GM21786 (cell line): ENCODE measurements at regions not wholly inside any gene's neighbourhood (a gene's known extent, or its start where the extent isn't known, plus 50 kb on each side); places are given as distances from the start of the nearest gene placed in this dataset.

Experiments used
- ATAC-seq: cut with Tn5 transposase; IDR thresholded peaks from one replicate; pipeline ENCODE4 v1.9.1; 2021; ENCODE audit not compliant: unreplicated experiment

GRCh38 chr6:95352064-95352795 lies 225.1 kb upstream of the MANEA start:
- ATAC-seq = no peak

GRCh38 chr6:95354551-95354950 lies 222.8 kb upstream of the MANEA start:
- no peak for ATAC-seq

- no peak for ATAC-seq
These were observed 219.8 kb upstream of the MANEA start for GRCh38 chr6:95357380-95358020.

GRCh38 chr6:95364016-95364604 lies 213.2 kb upstream of the MANEA start:
- ATAC-seq = peak; percentile 89

GRCh38 chr6:95365454-95365853 lies 211.9 kb upstream of the MANEA start:
- no peak for ATAC-seq

GRCh38 chr6:95366414-95366813 lies 210.9 kb upstream of the MANEA start:
- no peak for ATAC-seq

GRCh38 chr6:95383878-95384277 lies 193.5 kb upstream of the MANEA start:
- no peak for ATAC-seq

GRCh38 chr6:95384988-95385387 lies 192.3 kb upstream of the MANEA start:
- no peak for ATAC-seq

- ATAC-seq = no peak
These were observed 189.5 kb upstream of the MANEA start for GRCh38 chr6:95387845-95388244.

- ATAC-seq = no peak
These were observed 172.6 kb upstream of the MANEA start for GRCh38 chr6:95404777-95405176.

GRCh38 chr6:95408111-95408510 lies 169.2 kb upstream of the MANEA start:
- ATAC-seq = no peak

GRCh38 chr6:95410168-95410567 lies 167.2 kb upstream of the MANEA start:
- no peak for ATAC-seq

- no peak for ATAC-seq
These were observed 163.5 kb upstream of the MANEA start for GRCh38 chr6:95413789-95414188.

- no peak for ATAC-seq
These were observed 159.5 kb upstream of the MANEA start for GRCh38 chr6:95417856-95418255.

GRCh38 chr6:95420792-95421191 lies 156.5 kb upstream of the MANEA start:
- no peak for ATAC-seq

- no peak for ATAC-seq
These were observed 154.0 kb upstream of the MANEA start for GRCh38 chr6:95423331-95423730.

- no peak for ATAC-seq
These were observed 145.6 kb upstream of the MANEA start for GRCh38 chr6:95431637-95432228.

- no peak for ATAC-seq
These were observed 137.6 kb upstream of the MANEA start for GRCh38 chr6:95439741-95440140.

- no peak for ATAC-seq
These were observed 129.1 kb upstream of the MANEA start for GRCh38 chr6:95448208-95448607.

- ATAC-seq = no peak
These were observed 107.8 kb upstream of the MANEA start for GRCh38 chr6:95469511-95469910.

- no peak for ATAC-seq
These were observed 98.4 kb upstream of the MANEA start for GRCh38 chr6:95478941-95479340.

- no peak for ATAC-seq
These were observed 89.5 kb upstream of the MANEA start for GRCh38 chr6:95487817-95488216.
